ENCODE measurements at regions not wholly inside any gene's neighbourhood (a gene's known extent, or its start where the extent isn't known, plus 50 kb on each side); places are given as distances from the start of the nearest gene placed in this dataset.

DNA sequence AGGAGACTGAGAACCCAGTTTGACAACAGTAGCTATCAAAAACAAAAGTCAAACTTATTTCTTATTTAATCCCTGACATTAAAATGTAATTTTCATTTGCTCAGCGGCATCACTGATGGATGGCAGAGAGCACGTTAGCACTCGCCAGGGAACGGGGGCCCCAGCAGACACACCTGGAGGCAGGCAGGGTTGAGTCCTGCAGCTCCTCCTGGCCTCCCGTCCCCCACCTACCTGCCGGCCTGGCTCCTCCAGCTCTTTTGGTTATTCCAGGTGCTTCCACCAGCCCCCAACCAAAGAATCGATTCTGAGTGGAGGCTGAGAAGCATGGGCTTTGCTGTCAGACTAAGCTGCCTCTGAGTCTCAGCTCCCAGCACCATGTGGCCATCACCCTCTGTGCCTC, 113.6 kb downstream of the PHETA1 start:
- no peak overlapping the region for H3K27ac ChIP-seq
- TF ChIP-seq, protein P1, sequence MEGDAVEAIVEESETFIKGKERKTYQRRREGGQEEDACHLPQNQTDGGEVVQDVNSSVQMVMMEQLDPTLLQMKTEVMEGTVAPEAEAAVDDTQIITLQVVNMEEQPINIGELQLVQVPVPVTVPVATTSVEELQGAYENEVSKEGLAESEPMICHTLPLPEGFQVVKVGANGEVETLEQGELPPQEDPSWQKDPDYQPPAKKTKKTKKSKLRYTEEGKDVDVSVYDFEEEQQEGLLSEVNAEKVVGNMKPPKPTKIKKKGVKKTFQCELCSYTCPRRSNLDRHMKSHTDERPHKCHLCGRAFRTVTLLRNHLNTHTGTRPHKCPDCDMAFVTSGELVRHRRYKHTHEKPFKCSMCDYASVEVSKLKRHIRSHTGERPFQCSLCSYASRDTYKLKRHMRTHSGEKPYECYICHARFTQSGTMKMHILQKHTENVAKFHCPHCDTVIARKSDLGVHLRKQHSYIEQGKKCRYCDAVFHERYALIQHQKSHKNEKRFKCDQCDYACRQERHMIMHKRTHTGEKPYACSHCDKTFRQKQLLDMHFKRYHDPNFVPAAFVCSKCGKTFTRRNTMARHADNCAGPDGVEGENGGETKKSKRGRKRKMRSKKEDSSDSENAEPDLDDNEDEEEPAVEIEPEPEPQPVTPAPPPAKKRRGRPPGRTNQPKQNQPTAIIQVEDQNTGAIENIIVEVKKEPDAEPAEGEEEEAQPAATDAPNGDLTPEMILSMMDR (conservative IDR thresholded peaks at IDR 0.05) = no peak
- no peak for TF ChIP-seq ZFX (IDR thresholded peaks at IDR 0.05)

DNA sequence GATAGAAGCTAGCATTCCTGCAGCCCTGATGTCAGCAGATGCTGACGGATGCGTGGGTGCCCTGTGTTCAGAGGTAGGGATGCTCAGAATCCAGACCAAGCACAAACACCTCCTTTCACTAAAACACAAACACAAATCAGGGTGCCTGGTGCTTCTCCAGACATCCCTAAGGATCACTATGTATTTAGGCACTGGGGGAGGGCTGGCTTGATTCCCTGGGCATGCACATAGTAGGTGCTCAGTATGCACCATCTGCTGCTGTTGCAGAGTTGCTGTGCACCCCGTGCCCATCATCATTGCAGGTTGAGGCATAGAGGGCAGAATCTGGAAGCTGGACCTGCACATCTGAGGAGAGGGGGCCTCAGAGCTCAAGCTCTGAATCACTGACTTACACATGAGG, 114.8 kb downstream of the PHETA1 start:
- no peak overlapping the region for H3K27ac ChIP-seq
- no peak for TF ChIP-seq ZFX (IDR thresholded peaks at IDR 0.05)
- TF ChIP-seq, protein P1 (conservative IDR thresholded peaks at IDR 0.05) = no peak

DNA sequence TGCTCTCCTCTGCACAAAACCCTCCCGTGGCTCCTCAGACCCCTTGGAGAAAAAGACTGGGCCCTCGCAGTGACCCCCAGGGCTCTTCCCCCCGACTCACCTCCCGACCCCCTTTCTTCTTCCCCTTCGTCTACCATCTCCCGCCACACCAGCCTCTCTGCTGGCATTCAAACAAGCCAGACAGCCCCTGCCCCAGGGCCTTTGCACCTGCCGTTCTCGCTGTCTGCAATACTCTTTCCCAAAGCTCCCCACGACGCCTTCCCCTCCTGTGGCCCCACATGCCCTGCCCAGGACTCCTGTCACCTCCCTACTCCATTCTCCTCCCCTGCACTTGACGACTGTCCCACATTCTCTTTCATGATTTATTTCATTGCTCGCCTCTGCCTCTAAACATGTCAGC, 115.7 kb downstream of the PHETA1 start:
- TF ChIP-seq, protein P1 (conservative IDR thresholded peaks at IDR 0.05) = no peak
- TF ChIP-seq ZFX (IDR thresholded peaks at IDR 0.05) = no peak
- H3K27ac ChIP-seq = no peak overlapping the region

DNA sequence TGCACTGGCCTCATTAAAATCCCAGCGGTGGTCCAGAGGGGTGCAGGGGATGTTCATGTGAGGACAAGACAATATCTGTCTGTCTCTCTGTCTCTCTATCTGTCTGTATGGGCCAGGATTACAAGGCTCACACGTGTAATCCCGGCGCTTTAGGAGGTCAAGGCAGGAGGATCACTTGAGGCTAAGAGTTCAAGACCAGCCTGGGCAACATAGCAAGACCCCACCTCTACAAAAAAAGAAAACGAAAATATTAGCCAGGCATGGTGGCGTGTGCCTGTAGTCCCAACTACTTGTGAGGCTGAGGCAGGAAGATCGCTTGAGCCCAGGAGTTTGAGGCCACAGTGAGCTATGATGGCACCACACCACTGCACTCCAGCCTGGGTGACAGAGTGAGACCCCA, 117.1 kb downstream of the PHETA1 start:
- TF ChIP-seq ZFX (IDR thresholded peaks at IDR 0.05) = no peak
- TF ChIP-seq, protein P1 (conservative IDR thresholded peaks at IDR 0.05) = no peak
- H3K27ac ChIP-seq = no peak overlapping the region

DNA sequence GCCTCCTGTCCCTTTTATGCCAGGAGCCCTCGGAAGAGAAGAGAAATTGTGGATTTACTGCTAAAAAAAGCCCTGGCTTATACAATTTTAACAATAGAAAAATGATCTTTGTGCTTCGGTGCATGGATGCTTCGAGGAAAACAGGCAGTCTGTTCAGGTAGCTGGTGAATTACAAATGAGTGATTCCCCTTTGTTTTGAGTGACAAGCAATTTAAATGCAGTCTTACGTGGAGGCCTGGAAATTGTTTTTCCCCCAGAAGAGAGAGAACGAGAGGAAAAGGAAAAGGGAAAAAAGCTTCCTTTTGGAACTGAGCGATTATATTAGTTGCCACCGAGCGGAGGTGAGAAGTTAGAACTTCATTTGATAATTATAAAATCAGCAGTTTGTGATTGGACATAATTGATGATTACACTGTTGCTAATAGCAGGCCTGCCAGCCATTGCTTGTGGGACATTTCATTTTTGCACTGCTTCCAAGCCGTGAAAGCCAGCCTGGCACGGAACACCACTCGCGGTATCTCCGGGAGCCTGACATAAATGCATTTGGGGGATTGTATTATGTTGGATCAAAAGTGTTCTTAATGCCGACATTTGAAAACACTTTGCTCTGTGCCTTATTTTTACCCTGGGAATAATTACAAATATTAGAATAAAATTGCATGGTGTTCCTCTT, 117.7 kb downstream of the PHETA1 start:
- TF ChIP-seq, protein P1 (conservative IDR thresholded peaks at IDR 0.05) = no peak
- no peak for TF ChIP-seq ZFX (IDR thresholded peaks at IDR 0.05)
- H3K27ac ChIP-seq = no peak overlapping the region

DNA sequence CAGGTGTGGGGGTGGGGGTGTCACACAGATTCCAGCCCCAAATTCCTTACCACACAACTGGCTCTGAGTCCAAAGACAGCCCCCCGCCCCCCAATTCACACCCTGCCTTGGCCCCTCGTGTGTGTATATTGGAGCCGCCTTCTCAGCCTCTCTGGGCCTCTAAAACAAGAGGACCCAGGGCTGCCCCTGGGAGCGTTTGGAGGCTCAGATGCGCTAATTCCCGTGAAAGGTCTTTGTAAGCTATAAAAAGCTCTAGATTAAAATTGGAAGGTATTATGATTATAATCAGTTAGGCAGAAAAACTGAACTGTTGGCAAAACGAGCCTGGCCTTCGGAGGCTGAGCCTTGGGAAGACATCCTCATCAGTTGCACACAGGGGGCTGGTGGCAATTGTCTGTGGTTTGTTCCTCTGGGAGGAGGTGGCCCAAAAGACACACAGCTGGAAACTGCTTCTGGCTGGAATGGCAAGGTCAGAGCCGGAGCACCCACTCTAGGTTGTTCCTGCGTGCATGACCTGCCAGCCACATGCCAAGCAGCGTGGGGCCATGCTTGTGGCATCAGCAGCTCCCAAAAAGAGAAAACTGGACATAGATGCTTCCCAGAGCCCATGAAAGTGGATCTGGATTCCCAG, 118.5 kb downstream of the PHETA1 start:
- TF ChIP-seq, protein P1 (conservative IDR thresholded peaks at IDR 0.05) = no peak
- TF ChIP-seq ZFX (IDR thresholded peaks at IDR 0.05) = no peak
- H3K27ac ChIP-seq = no peak overlapping the region

DNA sequence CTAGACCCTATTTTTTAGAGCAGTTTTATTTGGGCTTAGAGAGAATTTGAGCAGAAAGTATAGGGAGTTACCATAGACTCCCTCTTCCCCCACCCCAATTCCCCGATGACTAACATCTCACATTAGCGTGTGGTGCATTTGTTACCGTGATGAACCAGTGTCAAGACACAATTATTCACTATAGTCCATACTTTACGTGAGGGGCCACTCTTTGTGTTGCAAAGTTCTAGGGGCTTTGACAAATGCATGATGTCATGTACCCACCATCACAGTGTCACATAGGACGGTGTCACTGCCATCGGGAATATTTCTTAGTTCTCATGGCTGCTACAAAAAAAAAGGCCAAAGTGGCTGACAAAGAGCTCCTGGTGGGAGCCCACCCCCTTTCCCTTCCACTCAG, 119.1 kb downstream of the PHETA1 start:
- TF ChIP-seq, protein P1 (conservative IDR thresholded peaks at IDR 0.05) = no peak
- TF ChIP-seq ZFX (IDR thresholded peaks at IDR 0.05) = no peak
- no peak overlapping the region for H3K27ac ChIP-seq
